GM23248 (cell line): ENCODE measurements at regions not wholly inside any gene's neighbourhood (a gene's known extent, or its start where the extent isn't known, plus 50 kb on each side); places are given as distances from the start of the nearest gene placed in this dataset.

Source experiments
- EZH2 ChIP-seq: fragments of 200-600 bp; sonication (generic); IDR thresholded peaks from 2 replicates; pipeline ENCODE4 v1.6.1; 2018; ENCODE audit warnings: antibody characterized with exemption, mild to moderate bottlenecking; ENCODE audit not compliant: insufficient read depth, poor library complexity, severe bottlenecking
- EZH2phosphoT487 ChIP-seq: fragments of 200-600 bp; sonication (generic); IDR thresholded peaks from 2 replicates; pipeline ENCODE4 v1.6.1; 2018; ENCODE audit warnings: antibody characterized with exemption, moderate library complexity, mild to moderate bottlenecking, low read depth; ENCODE audit not compliant: insufficient read depth

DNA sequence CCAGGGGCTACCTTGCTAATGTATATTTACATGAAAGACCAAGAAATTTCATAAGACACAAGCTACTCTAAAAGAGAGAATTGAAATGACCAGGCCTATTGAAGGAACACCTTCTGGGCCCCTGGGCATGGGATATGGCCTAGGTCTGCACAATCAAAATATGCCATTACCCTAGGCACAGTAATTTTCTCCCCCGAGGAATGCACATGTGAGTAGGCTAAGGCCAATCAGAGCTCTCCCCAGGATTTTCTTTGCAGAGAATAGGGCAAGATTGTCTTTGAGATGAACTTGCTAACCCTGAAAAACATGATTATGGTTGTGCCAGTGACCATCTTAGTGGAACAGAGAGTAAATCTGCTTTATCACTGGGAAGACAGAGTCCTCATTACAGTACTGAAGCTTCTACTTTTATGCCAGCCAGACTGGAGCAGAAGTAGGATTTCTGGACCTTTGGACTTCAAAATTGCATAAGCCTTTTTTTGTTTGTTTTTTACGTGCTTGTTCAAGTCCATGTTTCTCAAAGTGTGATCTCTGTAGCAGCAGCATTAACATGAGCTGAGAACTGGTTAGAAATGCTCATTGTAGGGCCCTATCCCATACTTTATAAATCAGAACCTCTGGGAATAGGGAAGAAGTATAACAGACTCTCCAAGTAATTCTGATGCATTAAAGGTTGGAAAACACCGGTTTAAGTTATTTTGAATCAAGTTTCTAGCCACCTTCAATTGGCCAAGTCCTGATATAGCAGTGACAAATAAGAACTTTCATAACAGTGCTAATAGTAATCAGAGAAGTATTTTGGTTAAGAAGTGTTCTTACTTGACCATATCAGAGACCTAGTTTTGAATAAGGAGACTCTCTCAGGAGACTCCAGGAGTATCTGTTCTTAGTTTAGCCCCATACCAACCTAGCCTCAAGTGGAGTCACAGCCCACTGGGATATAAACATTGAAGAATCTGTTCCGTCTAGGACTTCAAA, 112.9 kb downstream of the LMO3 start:
- TF ChIP-seq EZH2 (no peak), EZH2phosphoT487 (no peak)
